HG03135 (cell line): ENCODE measurements at regions not wholly inside any gene's neighbourhood (a gene's known extent, or its start where the extent isn't known, plus 50 kb on each side); places are given as distances from the start of the nearest gene placed in this dataset.
A peak's percentile ranks its signal among the peaks of the same experiment; 100 is the strongest.

Experiments
- ATAC-seq: cut with Tn5 transposase; IDR thresholded peaks from one replicate; pipeline ENCODE4 v1.9.1; 2021; ENCODE audit warnings: mild to moderate bottlenecking, moderate library complexity; ENCODE audit not compliant: unreplicated experiment

DNA sequence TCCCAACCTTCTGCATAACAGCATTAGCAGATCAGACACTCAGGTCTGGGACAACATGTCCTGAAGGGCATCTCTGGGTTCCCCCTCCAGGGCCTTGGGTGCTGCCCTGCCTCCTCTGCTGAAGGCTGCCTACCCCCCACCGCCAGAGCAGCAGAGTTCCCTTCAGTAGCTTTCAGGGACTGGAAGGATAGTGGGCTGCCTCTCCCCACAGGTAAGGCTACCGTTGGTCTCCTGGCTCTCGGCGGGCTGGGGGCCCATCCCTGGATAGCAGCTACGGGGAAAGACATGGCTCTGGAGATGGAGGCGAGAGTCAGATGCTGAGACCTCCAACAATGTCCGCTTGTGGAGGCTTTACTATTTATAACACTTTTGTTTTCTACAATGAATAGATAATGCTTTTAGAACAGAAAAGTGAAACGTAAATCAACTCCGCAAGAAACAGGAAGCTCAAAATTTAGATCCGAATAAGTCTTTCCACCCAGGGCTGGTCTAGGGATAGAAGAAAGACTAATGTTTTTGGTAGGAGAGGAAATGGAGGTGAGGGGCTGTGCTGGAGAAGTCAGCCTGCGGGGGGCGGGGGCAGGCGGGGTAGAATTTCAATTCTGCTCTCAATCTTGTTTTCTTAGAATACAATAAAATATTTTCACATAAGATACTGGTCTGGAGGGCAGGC, 58.4 kb downstream of the ARL4C start:
- no peak for ATAC-seq

DNA sequence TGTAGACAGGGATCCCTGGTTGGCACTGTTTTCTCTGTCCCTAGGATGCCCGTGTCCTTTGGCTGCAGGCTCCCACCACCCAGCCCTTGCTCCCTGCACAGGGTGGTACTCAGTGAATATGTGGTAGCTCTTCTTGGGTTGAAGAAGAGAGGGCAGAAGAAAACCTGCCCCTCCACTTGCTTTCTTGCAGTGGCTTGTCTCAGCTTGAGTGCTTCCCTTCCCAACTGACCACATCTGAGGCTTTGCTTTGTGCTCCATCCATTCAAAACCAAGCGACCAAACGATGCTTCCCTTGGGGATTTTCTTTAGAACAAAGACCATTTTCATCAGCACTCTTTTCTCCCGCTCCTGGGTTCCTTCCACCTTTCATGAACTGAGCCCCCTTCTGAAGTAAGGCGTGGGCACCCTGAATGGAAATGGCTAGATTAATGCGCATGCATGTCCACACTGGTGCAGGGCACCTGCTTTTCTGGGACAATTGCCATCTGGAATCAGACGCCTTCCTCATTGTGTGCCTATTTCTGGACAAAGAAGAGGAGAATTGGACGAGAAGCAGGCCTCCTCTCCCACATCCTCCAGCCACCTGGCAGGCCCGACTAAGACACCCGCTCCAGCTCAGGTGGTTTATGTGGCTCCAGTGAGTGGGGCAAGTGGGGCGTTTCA, 59.1 kb downstream of the ARL4C start:
- no peak for ATAC-seq

DNA sequence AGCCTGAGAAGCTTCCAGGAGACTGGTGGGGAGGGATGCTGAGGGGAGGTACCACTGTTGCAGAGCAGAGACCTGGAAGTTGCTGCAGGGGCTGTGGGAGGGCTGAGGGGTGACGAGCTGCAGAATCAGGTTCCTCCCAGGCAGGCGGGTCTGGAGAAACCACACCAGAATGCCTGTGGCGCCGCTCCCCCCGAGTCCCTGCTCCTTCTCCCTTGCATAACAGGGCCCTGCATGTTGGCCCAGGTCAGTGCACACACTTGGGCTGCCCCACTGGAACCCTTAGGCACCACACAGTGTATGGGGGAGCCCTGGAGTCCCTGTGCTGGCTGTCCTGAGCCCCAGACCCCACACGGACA, 60.4 kb downstream of the ARL4C start:
- no peak for ATAC-seq

DNA sequence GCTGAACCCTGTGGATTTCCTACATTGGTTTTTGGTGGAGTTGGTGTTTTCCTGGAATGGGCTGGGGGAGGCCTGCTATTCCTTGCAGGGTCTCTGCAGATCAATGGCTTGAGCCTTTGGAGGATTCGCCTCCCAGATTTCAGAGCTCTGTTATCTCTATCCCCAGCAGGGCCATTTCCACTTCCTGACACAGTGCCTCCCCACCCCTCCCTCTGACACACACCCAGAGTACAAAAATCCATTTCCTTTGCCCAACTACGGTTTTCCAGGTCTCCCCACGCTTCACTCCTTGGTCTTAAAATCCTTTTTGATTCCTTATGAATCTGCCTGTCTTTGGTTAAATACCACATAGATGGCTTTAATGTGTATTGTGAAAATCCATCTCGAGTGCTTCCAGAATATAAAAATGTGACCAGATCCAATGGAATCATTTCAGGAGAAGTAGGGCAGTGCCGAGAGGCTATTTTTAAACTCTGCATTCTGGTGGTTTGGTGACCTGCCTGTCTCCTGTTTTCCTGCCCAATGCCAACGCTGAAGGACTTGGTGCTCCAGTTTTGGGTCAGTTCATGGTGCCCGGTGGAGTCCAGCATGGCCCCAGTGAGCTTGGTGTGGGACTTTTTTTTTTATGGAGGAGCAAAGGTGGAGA, 60.9 kb downstream of the ARL4C start:
- ATAC-seq = no peak

DNA sequence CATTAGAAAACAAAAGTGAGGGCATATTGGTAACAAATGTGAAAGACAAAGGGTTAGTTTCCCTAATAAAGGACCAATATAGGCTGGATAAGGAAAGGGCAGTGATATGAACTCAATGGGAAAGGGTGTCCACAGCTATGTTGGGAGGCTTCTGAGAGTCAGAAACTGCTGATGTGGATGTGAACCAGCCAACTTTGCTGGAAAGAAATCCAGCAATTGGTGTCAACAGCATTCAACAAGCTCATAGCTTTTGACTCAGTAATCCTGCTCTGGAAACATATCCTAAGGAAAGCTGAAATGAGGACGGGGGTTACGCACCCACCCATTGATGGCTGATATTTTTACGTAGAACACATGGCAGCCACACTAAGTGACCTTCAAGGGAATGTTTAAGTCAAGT, 63.7 kb downstream of the ARL4C start:
- no peak for ATAC-seq

DNA sequence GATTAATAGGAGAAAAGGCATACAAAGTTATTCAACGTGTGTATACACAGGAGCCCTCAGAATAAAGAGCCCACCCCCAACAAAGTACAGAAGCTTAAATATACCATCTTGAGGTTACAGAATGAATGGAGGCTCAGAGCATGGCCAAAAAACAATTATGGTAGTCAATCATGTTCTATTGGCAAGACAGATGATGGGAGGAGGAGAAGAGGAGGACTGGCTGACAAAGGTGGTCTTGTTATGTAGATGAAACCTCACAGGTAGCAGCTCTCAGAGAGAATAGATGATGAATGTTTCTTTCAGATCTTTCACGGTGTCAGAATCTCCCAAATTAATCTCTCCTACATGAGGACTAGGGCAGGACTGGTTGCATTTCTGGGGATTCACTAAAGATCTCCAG, 66.0 kb downstream of the ARL4C start:
- no peak for ATAC-seq

DNA sequence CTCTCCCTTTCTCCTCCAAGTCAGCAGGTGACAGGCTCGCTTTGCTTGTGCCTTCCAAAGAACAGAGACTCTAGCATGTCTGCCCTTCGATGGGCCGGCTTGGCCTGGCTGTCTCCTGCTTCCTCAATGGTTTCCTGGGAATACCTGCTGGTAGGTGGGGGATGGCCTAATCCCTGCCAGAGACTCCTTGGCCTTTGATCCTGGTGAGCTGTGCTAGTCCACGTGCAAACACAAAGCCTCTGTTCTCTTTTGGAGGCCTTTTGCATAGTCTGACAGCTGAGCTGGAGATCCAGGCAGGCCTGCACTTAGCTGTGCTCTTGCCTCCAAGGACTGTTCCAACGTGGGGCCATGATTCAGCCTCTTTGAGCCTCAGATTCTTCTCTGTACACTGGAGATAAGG, 67.6 kb downstream of the ARL4C start:
- ATAC-seq = no peak

DNA sequence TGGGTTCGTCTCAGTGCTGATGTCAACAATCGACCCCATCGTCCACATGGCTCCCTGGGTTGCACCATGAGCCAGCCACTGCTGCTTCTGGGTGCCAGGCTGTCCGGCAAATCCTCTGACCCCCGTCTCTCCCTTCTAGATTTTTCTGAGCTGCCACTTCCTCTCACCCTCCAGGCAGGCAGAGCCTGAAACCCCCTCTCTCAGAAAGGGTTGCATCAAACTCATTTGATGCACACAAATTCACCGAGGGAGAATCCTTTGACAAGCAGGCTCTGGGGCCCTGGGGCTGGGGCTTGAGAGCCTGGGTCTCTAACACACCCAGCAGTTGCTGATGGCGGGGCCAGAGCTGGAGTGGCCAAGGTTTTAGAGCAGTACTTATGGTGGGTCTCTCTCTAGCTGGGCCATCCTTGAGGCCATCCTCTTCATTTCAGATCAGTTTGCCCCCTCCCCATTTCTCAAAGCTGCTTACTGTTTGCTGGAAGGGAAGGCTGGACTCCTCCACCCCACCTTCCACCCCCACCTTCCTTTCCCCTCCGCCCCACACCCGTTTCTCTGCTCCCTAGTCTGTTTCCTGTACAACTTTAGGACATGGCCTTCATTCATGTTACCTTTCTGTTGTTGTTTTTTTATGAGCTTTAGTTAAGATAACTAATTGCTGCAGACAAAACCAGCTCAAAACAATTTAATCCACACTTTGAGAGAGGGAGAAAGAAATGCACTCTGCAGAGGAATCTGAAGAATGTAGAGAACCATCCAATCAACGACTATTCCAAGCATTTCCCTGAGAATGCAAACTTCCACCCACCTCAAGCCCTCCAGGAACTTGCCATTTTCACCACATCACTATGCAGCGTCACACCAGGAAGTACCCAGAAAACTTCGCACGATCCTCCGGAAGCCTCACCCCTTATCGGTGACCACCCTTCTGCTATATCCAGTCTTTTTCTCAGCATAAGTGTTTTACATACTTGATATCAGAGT, 69.5 kb downstream of the ARL4C start:
- ATAC-seq = no peak

DNA sequence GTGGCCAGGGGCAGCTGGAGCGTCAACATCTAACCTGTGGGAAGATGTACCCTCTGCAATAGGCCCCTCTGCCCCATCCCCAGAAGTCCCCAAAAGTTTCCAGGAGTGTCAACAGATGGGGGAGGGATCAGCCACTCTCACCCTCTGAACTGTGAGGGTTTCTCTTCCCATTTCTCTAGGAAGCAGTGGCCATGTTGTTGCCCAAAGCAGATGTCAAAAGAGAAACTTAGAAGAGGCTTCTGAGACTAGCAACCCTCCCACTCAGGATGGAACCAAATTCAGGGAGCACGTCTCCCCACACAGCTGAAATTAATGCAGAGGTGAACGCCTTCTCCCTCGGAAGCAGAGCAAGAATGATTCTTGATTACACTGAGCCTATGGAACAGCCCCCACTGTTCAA, 70.3 kb downstream of the ARL4C start:
- ATAC-seq = no peak

DNA sequence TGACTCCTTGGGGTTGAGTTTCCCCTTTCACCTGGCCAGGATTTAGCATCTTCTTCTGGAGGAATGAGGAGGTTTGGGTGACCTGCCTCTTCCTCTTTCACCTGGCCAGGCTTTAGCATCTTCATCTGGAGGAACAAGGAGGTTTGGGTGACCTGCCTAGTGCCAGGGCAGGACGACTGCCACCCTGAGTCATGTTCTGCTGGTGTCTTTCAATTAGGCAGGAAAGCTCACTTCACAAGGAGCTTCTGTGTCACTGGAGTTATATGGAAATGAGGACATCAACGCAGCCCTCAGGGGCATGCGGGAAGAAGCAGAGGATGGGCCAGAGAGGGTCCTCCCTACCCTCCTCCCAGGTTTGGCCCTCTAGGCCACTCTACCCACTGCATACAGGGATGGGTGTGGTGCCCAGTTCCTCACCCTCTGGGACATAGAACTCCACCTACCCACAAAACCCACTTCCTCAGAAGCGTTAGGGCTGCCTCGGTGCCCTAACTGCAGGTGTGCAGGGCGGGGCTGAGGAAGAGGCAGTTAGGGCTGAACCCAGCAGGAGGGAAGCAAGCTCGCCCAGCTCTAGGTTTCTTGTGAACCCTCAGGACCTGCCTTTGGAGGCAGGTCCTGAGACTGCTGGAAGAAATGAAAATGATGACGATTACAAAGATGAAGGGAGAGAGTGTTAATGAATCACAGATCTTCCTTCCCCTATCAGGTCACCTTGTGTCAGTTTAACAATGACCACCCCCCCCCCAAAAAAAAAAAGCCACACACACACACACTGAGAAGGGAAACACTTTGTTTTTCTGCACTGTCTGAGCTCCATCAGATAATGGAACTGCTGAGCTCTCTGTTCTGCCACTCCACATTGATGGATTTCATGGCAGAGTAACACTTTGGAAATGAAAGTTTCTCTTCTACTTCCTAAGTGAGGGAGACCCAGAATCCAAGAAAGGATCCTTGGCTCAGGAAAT, 71.0 kb downstream of the ARL4C start:
- peak; percentile 80 for ATAC-seq

DNA sequence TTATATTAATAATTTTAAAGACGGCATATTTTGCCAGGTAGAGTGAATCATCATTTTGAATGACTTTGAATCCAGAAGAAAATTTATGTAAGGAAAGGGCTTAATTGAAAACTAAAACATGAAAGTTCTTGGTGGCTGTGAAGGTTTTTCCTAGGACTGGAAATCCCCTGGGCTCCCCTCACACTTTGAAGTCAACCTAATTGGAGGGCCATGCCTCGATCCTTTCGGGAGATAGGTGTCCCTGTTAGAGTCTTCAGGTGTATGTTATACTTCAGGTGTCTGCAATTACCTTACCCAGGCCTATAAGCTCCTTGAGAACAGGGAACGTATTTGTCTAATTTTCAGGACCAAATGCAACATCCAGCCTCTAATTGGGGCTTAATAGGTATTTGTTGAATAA, 73.0 kb downstream of the ARL4C start:
- ATAC-seq = no peak

DNA sequence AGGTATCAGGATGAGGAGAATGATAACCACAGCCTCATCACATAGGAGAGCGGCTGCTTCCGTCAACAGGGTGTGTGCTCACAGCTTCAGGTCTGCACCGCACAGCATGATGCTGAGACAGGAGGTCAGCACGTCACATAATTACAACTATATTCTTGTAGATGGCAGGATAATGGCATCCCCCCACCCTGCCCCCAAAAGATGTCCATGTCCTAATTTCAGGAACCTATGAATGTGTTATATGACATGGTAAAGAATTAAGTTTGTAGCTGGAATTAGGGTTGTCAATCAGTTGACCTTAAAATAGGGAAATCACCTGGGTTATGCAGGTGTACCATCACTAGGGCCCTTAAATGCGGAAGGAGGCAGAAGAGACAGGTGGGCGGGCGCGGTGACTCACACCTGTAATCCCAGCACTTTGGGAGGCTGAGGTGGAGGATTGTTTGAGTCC, 73.9 kb downstream of the ARL4C start:
- ATAC-seq = no peak

DNA sequence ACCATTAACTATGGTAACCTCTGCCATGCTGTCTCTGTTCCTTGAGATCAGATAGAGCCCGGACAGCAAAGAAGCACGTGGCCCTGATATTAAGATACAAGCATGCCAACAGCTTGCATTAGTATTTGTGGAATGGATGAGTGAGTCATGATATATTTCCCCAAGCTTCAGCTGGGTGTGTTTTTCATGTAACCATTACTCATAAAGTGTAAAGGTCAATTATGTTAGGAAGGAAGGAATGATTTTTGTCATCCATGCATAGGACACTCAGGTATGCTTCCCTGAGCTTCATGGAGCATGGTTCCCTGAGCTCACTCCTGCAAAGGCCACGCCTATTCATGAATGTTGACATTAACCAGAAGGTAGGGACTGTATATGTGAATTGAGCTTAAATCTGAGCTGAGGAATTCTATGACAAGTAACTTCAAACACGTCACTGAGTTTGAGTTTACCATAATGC, 74.6 kb downstream of the ARL4C start:
- ATAC-seq = no peak

DNA sequence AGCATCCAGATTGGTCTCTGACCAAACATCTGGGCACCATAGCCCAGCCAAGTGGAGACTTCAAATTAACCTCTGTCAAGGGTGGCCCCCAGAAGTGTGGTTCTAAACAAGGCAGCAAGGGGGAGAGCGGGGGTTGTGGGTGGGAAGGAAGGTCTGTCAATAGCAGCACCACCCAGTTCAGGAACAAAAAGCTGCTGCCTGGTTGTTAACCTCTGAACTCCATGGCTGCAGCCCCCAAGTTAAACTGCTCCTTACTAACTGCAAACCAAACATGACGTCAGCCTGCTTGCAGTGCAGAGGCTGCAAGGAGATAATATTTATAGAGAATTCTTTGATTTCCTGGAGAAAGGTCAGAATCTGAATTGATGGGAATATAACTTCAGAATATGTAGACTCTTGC, 76.5 kb downstream of the ARL4C start:
- no peak for ATAC-seq

DNA sequence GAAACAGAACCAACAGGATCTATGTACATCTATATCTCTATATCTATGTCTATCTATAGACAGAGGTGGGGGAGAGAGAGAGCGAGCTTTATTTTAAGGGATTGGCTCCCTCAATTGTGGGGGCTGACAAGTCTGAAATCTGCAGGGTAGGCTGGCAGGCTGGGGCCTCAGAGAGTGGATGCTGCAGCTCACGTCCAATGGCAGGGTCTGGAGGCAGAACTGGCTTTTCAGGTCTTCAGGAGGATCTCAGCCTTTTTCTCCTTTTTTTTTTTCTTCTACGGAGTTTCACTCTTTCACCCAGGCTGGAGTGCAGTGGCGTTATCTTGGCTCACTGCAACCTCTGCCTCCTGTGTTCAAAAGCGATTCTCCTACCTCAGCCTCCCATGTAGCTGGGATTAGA, 77.2 kb downstream of the ARL4C start:
- no peak for ATAC-seq

DNA sequence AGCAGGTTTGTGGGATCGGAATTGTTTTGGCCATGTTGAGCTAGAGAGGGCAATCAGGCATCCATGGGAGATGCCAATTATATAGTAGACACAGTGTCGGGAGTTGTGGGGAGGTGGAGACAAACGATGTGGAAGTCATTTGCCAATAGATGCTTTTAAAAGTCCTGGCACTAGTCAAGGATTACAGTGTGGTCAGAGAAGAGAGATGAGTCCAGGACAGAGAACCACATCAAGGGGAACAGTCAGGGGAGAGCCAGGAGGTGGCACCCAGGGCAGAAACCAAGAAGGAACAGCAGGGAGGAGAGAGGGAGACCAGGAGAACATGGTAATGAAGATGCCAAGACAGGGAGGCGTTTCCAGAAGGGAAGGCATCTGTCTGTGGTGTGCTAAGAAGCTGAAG, 81.2 kb downstream of the ARL4C start:
- ATAC-seq = no peak

DNA sequence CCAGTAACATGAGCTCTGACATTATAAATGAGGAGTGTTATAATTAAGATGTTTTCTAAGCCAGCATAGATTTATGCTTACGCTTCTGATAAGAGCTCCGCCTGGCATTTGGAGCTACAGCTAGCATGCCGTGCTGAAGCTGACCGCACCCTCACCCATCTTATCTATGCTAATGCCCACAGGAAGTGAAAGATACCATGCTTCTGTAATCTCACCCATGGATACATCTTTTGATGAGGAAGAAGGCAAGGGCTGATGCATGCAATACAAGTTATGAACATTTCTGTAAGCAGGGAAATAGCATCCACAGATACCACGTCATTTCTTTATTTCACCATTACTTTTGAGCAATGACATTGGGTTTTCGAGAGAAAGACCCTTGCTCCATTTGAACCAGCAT, 82.3 kb downstream of the ARL4C start:
- ATAC-seq = no peak

DNA sequence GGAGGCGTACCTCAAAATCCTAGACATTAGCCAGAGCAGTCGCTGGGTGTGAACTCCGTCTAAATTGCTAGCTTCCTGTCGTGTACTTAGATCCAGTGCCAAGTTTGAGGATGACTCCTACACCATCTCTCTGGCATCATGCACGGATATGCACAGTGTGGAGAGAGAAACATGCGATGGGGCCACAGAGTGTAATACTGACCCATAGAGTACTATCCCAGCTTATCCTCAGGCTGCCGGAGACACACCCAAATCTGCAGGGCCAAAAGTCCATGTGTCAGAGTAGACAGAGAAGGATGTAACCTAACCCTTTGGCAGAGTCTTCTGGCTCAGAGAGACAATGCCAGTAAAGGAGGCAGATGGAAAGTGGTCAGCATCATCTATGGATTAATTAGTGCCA, 84.2 kb downstream of the ARL4C start:
- no peak for ATAC-seq

DNA sequence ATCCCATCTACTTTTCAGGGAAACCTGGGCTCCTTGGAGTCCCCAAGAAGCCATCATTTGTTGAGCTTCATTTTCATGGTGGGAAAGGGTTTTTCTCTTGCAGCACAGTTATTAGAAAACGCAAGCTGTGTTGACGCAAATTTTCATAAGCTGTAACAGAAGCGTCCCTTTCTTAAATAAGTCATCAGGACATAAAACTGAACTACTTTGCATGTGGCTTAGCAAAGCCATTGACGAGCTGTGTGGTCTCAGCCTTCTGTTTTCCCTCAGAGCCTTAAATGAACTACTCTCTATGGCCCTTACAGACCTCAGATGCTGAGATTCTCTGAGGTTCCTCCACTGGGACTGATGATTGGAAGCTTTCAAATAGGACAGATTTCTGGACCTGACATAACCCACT, 85.1 kb downstream of the ARL4C start:
- ATAC-seq = peak; percentile 83

DNA sequence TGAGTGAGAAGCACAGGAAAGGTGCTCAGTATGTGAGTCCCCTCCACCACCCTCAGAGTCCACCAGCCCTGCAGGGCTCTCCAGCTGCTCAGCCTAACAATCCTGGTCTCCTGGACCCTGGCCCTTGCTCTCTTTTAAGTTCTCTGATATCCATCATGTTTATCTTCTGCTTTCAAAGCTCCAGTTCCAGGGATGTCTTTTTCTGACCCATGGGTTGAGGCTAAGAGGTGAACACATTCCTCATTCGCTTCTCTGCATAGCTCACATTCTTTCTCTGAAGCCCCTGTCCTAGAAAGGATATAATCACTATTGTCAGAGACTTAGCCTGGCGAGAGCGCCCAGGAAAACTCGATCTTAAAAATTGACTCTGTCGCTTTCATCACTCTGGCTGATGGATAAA, 86.4 kb downstream of the ARL4C start:
- no peak for ATAC-seq
